HL-60 (cell line): ENCODE measurements at regions not wholly inside any gene's neighbourhood (a gene's known extent, or its start where the extent isn't known, plus 50 kb on each side); places are given as distances from the start of the nearest gene placed in this dataset.

Source experiments
- DNase-seq, 2 experiments: peaks; one replicate each; pipeline ENCODE4 v3.0.0-alpha.2; 2010 to 2020; ENCODE audit warnings: low read depth in 1 of 2, low spot score in 1 of 2
- H3K27ac ChIP-seq: fragments of 250-450 bp; sonication (Bioruptor Pico); replicated peaks from 2 replicates; pipeline ENCODE4 v1.5.1; 2020; ENCODE audit warnings: mild to moderate bottlenecking, moderate library complexity
- H3K27me3 ChIP-seq: fragments of 250-450 bp; sonication (Bioruptor Pico); 2 replicates; pipeline ENCODE4 v1.5.1; 2021; ENCODE audit warnings: mild to moderate bottlenecking, moderate library complexity; ENCODE audit not compliant: insufficient read depth, poor library complexity, severe bottlenecking
- H3K4me3 ChIP-seq: replicated peaks from 2 replicates; pipeline ENCODE4 v1.5.1; 2011; ENCODE audit warnings: mild to moderate bottlenecking, control low read depth, low read length; ENCODE audit not compliant: insufficient read depth
- CTCF ChIP-seq: IDR thresholded peaks from one replicate; pipeline ENCODE4 v1.5.1; 2011; ENCODE audit warnings: low read length, control low read depth, inconsistent platforms; ENCODE audit not compliant: insufficient read depth
- GABPA ChIP-seq: IDR thresholded peaks from 2 replicates; pipeline ENCODE4 v1.6.1; 2012; ENCODE audit warnings: low read depth
- POLR2AphosphoS5 ChIP-seq: IDR thresholded peaks from 2 replicates; pipeline ENCODE4 v1.6.1; 2012; ENCODE audit warnings: low read depth
- REST ChIP-seq: IDR thresholded peaks from 2 replicates; pipeline ENCODE4 v1.6.1; 2012; ENCODE audit warnings: low read depth; ENCODE audit not compliant: insufficient replicate concordance
- SPI1 ChIP-seq: IDR thresholded peaks from 2 replicates; pipeline ENCODE4 v1.6.1; 2012; ENCODE audit warnings: low read depth, mild to moderate bottlenecking, borderline replicate concordance

- H3K27me3 ChIP-seq = no peaks in the 10 kb centered on the region
- DNase-seq = no peak
- no peak overlapping the region for H3K27ac ChIP-seq
- no peak overlapping the region for H3K4me3 ChIP-seq
- no peak for TF ChIP-seq REST
- TF ChIP-seq SPI1 = no peak
- no peak for TF ChIP-seq POLR2AphosphoS5
- TF ChIP-seq CTCF = no peak
- TF ChIP-seq GABPA = no peak
Observed at GRCh38 chr10:35844686-35845085, 202.6 kb upstream of the FZD8 start.

GRCh38 chr10:35843524-35844181 lies 201.6 kb upstream of the FZD8 start:
- Histone ChIP-seq H3K4me3 (no peak overlapping the region), H3K27ac (no peak overlapping the region), H3K27me3 (no peaks in the 10 kb centered on the region)
- no peak for DNase-seq
- TF ChIP-seq CTCF (no peak), SPI1 (no peak), REST (no peak), GABPA (no peak), POLR2AphosphoS5 (no peak)

GRCh38 chr10:35838054-35838453 lies 196.0 kb upstream of the FZD8 start:
- TF ChIP-seq GABPA (no peak), POLR2AphosphoS5 (no peak), SPI1 (no peak), REST (no peak), CTCF (no peak)
- H3K4me3 ChIP-seq = no peak overlapping the region
- DNase-seq = no peak

More at GRCh38 chr10:35838054-35838453, 196.0 kb upstream of the FZD8 start:
- no peak overlapping the region for H3K27ac ChIP-seq
- H3K27me3 ChIP-seq = no peaks in the 10 kb centered on the region
